D721Med (cell line): ENCODE measurements at regions not wholly inside any gene's neighbourhood (a gene's known extent, or its start where the extent isn't known, plus 50 kb on each side); places are given as distances from the start of the nearest gene placed in this dataset.

Experiments used
- DNase-seq: peaks from one replicate; pipeline ENCODE4 v3.0.0; 2011; ENCODE audit warnings: low spot score; ENCODE audit not compliant: insufficient read length
- FAIRE-seq: peaks from 2 replicates; lab custom pipeline; 2011; peaks lifted over from hg19 to GRCh38; lab: Jason Lieb, UNC
- TF ChIP-seq, protein P1 (sequence below): IDR thresholded peaks from 2 replicates; pipeline ENCODE4 v1.5.1; 2012; ENCODE audit warnings: mild to moderate bottlenecking, control low read depth; ENCODE audit not compliant: insufficient read depth; ENCODE audit errors: missing control alignments

DNA sequence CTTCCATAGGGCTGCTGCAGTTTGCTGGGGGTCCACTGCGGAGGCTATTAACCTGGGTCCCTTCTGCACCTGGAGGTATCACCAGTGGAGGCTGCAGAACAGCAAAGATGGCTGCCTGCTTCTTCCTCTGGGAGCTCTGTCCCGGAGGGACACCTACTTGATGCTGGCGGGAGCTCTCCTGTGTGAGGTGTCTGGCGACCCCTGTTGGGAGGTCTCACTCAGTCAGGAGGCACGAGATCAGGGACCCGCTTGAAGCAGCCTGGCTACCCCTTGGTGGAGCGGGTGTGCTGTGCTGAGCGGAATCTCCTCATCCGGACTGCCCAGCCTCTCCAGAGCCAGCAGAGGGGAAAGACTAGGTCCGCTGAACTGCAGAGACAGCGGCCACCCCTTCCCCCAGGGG is 56.0 kb upstream of the CTXND1 start:
- TF ChIP-seq, protein P1, sequence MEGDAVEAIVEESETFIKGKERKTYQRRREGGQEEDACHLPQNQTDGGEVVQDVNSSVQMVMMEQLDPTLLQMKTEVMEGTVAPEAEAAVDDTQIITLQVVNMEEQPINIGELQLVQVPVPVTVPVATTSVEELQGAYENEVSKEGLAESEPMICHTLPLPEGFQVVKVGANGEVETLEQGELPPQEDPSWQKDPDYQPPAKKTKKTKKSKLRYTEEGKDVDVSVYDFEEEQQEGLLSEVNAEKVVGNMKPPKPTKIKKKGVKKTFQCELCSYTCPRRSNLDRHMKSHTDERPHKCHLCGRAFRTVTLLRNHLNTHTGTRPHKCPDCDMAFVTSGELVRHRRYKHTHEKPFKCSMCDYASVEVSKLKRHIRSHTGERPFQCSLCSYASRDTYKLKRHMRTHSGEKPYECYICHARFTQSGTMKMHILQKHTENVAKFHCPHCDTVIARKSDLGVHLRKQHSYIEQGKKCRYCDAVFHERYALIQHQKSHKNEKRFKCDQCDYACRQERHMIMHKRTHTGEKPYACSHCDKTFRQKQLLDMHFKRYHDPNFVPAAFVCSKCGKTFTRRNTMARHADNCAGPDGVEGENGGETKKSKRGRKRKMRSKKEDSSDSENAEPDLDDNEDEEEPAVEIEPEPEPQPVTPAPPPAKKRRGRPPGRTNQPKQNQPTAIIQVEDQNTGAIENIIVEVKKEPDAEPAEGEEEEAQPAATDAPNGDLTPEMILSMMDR, result peak; percentile 15
- no peak for FAIRE-seq

DNA sequence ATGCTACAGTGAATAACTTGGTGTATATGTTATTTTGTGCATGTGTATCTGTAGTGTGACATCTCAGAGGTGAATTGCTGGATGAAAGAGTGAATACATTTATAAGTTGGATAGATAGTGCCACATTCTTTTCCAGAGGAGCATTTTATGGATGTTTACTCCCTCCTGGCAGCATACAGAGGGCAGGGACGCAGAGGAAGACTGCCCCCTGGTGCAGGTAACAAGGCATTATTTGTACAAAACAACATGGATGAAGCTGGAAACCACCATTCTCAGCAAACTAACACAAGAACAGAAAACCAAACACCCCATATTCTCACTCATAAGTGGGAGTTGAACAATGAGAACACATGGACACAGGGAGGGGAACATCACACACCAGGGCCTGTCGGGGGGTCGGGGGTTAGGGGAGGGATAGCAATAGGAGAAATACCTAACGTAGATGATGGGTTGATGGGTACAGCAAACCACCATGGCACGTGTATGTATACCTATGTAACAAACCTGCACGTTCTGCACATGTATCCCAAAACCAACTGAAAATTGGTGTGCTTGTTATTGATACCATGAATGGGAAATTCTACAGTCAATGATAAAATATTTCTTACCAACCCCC is 57.9 kb upstream of the CTXND1 start:
- DNase-seq (no peak), FAIRE-seq (no peak)
- TF ChIP-seq, protein P1, result peak; percentile 35

More for the DNA sequence above, 56.0 kb upstream of the CTXND1 start:
- no peak for DNase-seq

DNA sequence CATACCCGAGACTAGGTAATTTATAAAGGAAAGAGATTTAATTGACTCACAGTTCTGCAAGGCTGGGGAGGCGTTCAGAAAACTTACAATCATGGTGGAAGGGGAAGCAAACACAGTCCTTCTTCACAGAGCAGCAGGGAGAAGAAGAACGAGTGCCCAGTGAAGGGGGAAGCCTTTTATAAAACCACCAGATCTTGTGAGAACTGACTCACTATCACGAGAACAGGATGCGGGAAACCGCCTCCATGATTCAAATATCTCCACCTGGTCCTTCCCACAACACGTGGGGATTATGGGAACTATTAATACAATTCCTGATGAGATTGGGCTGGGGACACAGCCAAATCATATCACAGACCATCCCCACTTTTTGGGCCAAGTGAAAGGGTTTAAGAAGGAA is 58.8 kb upstream of the CTXND1 start:
- TF ChIP-seq, protein P1, result no peak
- FAIRE-seq (no peak), DNase-seq (no peak)

DNA sequence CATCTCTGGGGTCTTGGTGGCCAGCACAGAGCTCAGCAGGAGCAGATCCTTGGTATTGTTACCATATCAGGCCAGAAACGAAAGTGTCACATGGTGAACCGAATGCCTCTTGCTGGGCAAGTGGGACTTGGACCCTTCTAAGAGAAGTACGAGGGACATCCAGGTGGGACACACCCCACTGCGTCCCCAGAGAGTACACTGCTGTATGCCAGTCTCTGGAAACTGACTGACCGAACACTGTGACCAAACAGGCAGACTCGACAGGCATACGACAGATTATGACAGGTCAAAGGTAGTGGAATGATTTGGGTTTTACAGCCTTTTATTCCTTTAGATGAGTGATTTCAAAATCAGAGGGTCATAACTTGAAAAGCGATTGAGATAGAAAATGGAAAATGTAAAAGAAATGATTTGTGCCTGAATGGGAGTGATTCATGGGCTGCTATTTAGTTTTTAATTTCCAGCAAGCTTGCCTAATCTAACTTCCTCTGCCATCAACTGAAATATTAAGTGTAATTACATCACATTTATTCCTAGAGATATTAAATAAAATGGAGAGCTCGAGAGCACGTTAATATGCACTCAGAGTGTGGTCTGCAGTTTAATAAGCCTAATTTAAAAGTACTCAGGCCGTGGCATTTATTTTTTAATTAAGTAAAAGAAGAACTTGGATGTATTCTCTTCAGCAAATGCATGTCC is 63.4 kb upstream of the CTXND1 start:
- DNase-seq, result no peak
- TF ChIP-seq, protein P1, result no peak
- FAIRE-seq, result no peak

DNA sequence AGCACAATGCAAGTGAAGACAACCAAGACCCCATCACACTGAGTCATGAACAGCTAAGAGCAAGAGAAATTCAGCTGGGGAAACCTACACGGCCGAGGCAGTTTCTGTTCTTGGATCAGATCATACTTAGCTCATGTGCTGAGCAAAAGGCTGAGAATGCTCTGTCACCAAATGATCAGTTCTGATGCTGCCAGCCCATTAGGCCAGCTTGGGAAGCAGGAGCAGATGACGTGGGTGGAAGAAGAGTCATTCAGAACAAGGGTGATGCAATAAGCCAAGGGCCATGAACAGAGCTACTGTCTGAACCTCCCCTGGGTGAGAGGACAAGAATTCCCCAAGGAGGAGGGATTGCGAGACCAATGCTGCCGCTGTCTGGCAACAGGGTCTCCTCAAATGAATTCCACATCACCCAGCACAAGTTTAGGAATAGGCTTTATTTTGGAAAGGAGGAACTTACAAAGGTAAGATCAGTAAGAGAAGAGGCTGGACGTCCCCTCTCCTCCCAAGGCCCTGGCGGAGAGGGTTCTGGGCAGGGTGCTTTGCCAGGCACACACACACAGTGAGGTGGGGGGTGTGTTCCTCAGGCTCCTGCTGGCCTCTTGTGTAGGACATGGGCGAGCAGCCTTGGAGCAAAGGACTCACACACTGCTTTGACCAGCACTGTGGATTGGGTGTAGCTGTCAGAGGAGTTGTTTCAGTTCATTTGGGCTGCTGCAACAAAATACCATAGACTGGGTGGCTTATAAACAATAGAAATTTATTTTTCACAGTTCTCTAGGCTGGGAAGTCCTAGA is 65.6 kb upstream of the CTXND1 start:
- no peak for DNase-seq
- TF ChIP-seq, protein P1, result no peak
- FAIRE-seq, result no peak

DNA sequence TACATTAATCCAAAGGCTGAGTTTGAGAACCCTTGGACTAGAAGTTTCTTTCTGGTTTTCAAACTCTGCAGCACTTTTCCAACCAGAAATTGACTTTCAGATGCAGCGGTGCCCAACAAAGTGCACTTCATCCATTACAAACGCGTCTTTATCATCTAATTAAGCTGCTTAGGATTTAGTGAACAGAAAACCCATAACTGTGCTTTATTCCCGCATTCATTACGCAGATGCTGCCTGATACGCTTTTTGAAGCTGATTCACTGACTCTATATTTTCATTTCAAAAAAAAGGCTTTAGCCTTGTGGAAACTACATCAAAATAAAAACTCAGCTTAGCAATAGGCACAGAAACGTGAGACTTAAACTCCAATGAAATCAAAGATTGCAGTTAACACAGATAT is 69.8 kb upstream of the CTXND1 start:
- DNase-seq (no peak), FAIRE-seq (peak; percentile 69)
- TF ChIP-seq, protein P1, result no peak
